Prostate gland (tissue), 2 donors: ENCODE measurements at regions not wholly inside any gene's neighbourhood (a gene's known extent, or its start where the extent isn't known, plus 50 kb on each side); places are given as distances from the start of the nearest gene placed in this dataset.

ENCODE experiments used
- DNase-seq: peaks from one replicate; pipeline ENCODE4 v3.0.0-alpha.2; 2019; ENCODE audit warnings: low spot score
- H3K27ac ChIP-seq, 2 donors: fragments of 200-600 bp; sonication (generic); 2 replicates each; pipeline ENCODE4 v1.5.1; 2017 to 2019
- H3K27me3 ChIP-seq: fragments of 200-600 bp; sonication (generic); replicated peaks from 2 replicates; pipeline ENCODE4 v1.5.1; 2019; ENCODE audit not compliant: insufficient read depth
- H3K36me3 ChIP-seq, 2 donors: fragments of 200-600 bp; sonication (generic); 1 replicate in 1 of 2; 2 replicates in 1 of 2; pipeline versions ENCODE4 v1.5.1 to v1.8.1; 2017 to 2019
- H3K4me1 ChIP-seq: fragments of 200-600 bp; sonication (generic); replicated peaks from 2 replicates; pipeline ENCODE4 v1.5.1; 2019
- H3K4me3 ChIP-seq, 2 donors: fragments of 200-600 bp; sonication (generic); 2 replicates each; pipeline ENCODE4 v1.5.1; 2017 to 2019
- H3K9me3 ChIP-seq: fragments of 200-600 bp; sonication (generic); 2 replicates; pipeline ENCODE4 v1.5.1; 2017
- POLR2A ChIP-seq: fragments of 450-650 bp; IDR thresholded peaks from one replicate; pipeline ENCODE4 v1.6.1; 2016; ENCODE audit warnings: antibody characterized with exemption, mild to moderate bottlenecking
- POLR2AphosphoS5 ChIP-seq: sonication (generic); formaldehyde crosslinking; IDR thresholded peaks from one replicate; pipeline ENCODE4 v1.6.1; 2017; ENCODE audit warnings: antibody characterized with exemption
- WGBS: methylation state at CpG from one replicate; pipeline ENCODE4 v1.1.5; 2018; 5-methylcytosine and 5-hydroxymethylcytosine counted together
- intact Hi-C: fragments of 100-400 bp; cut with DNase I; formaldehyde crosslinking; loops from one replicate; pipeline ENCODE4 v1.14.2; 2022
- TF ChIP-seq, protein P1 (sequence below), 4 experiments: fragments of 200-600 bp in 2 of 4; fragments of 450-650 bp in 2 of 4; sonication (generic) in 2 of 4; IDR thresholded peaks; 1 replicate in 3 of 4; 2 replicates in 1 of 4; pipeline ENCODE4 v1.5.1; 2016 to 2019; ENCODE audit warnings: antibody characterized with exemption in 4 of 4, mild to moderate bottlenecking in 2 of 4, moderate library complexity in 2 of 4

DNA sequence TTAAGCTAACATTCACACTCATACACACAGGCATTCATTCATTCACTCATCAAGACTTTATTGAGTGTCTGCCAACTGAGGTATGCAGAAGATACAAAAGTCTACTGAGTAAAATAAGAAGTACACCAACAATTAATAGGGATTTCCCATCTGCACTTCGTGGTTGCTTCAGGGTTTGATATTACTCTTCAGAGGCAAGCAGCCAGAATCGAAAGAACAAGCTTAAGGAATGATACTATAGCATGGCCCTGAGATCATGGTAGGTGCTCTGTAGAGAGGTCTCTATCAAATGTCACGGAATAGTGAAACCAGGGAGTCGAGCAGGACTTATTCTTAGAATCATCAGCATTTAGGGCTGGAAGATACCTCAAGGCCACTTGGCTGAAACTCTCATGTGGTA is 135.4 kb downstream of the NRN1 start:
- no peak overlapping the region for H3K27ac ChIP-seq
- no peak for DNase-seq
- no peaks in the 10 kb centered on the region for H3K36me3 ChIP-seq
- 85% methylated on average over 4 of the region's 4 CpGs for WGBS
- TF ChIP-seq POLR2A (no peak), POLR2AphosphoS5 (no peak)
- TF ChIP-seq, protein P1, sequence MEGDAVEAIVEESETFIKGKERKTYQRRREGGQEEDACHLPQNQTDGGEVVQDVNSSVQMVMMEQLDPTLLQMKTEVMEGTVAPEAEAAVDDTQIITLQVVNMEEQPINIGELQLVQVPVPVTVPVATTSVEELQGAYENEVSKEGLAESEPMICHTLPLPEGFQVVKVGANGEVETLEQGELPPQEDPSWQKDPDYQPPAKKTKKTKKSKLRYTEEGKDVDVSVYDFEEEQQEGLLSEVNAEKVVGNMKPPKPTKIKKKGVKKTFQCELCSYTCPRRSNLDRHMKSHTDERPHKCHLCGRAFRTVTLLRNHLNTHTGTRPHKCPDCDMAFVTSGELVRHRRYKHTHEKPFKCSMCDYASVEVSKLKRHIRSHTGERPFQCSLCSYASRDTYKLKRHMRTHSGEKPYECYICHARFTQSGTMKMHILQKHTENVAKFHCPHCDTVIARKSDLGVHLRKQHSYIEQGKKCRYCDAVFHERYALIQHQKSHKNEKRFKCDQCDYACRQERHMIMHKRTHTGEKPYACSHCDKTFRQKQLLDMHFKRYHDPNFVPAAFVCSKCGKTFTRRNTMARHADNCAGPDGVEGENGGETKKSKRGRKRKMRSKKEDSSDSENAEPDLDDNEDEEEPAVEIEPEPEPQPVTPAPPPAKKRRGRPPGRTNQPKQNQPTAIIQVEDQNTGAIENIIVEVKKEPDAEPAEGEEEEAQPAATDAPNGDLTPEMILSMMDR (IDR thresholded peaks at IDR 0.05): no peak
- intact Hi-C loops: no loop called here
- H3K9me3 ChIP-seq: no peaks in the 10 kb centered on the region
- no peaks in the 10 kb centered on the region for H3K4me1 ChIP-seq
- H3K27me3 ChIP-seq: no peaks in the 10 kb centered on the region
- H3K4me3 ChIP-seq: no peak overlapping the region

DNA sequence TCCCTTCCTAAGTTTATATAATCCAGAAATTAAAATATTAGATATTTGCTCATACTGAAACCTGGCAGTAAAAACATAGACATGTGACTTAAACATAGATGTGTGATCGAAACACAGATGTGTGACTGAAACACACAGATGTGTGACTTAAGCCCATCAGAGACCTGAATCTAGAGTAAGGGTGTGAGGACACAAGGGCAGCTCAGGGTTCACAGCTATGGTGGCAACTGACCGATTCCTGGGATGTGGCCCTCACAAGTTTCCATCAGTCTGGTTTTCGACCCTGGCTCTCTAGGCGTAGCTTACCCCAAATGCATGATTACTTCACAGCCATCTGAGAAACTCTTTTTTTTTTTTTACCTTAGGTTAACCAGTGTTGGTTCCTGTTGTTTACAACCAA is 137.0 kb downstream of the NRN1 start:
- H3K9me3 ChIP-seq: no peaks in the 10 kb centered on the region
- DNase-seq: no peak
- intact Hi-C loops: no loop called here
- 93% methylated on average over 4 of the region's 4 CpGs for WGBS
- H3K27me3 ChIP-seq: no peaks in the 10 kb centered on the region
- no peaks in the 10 kb centered on the region for H3K36me3 ChIP-seq
- no peak overlapping the region for H3K4me3 ChIP-seq
- no peak overlapping the region for H3K27ac ChIP-seq
- no peak for TF ChIP-seq POLR2A
- no peak for TF ChIP-seq POLR2AphosphoS5
- TF ChIP-seq, protein P1 (IDR thresholded peaks at IDR 0.05): no peak
- no peaks in the 10 kb centered on the region for H3K4me1 ChIP-seq

DNA sequence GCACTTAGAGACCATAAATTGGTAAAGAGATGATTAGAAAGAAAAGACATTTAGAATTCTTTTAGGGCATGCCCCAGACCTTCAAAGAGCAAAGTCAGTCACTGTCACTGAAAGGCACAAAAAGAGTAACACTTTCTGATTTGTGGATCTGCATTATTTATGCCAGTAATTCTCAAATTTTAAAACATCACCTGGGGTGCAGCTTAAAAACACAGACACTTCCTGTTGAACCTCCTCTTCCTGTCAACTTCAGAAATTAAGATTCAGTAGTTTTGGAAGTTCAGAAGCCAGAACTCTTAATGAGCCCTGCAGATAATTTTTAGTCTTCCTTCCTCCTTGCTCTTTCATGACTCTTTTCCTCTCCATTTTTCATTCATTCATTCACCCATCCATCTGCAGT is 137.5 kb downstream of the NRN1 start:
- H3K4me1 ChIP-seq: no peaks in the 10 kb centered on the region
- H3K4me3 ChIP-seq: no peak overlapping the region
- intact Hi-C loops: no loop called here
- TF ChIP-seq POLR2AphosphoS5 (no peak), POLR2A (no peak)
- TF ChIP-seq, protein P1 (IDR thresholded peaks at IDR 0.05): no peak
- no peaks in the 10 kb centered on the region for H3K27me3 ChIP-seq
- DNase-seq: no peak
- no peaks in the 10 kb centered on the region for H3K36me3 ChIP-seq
- H3K9me3 ChIP-seq: no peaks in the 10 kb centered on the region
- no peak overlapping the region for H3K27ac ChIP-seq

DNA sequence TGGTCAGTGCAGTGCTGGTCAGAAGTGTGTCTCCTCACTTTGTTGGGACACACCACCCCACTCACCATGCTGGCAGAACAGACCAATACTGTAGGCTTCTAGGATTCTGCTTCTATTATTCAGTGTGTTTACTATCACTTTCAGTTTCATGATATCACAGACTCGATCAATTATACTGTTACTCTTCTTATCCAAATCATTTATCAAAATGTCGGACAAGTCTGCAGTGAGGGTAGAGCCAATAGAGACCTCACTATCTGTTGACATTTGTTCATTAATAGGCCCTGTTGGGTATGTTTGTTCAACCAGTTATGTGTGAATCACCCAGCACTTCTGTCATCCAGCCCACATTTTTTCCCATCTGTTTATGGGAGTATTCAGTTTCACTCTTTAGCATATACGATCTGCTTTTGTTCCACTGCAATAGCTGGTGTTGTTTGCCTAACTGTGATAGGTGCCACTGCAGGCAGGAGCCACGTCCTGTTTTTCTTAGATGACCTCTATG is 140.1 kb downstream of the NRN1 start:
- peak overlapping the region; percentile 11 to 26 for H3K4me3 ChIP-seq
- peak overlapping the region; percentile 15 to 56 for H3K27ac ChIP-seq
- no peaks in the 10 kb centered on the region for H3K4me1 ChIP-seq
- H3K36me3 ChIP-seq: no peaks in the 10 kb centered on the region
- H3K9me3 ChIP-seq: no peaks in the 10 kb centered on the region
- intact Hi-C loops: no loop called here
- WGBS: 11% methylated on average over 4 of the region's 4 CpGs
- peak; percentile 27 for DNase-seq
- no peaks in the 10 kb centered on the region for H3K27me3 ChIP-seq
- no peak for TF ChIP-seq POLR2A
- TF ChIP-seq, protein P1 (IDR thresholded peaks at IDR 0.05): no peak
- peak; percentile 62 for TF ChIP-seq POLR2AphosphoS5

DNA sequence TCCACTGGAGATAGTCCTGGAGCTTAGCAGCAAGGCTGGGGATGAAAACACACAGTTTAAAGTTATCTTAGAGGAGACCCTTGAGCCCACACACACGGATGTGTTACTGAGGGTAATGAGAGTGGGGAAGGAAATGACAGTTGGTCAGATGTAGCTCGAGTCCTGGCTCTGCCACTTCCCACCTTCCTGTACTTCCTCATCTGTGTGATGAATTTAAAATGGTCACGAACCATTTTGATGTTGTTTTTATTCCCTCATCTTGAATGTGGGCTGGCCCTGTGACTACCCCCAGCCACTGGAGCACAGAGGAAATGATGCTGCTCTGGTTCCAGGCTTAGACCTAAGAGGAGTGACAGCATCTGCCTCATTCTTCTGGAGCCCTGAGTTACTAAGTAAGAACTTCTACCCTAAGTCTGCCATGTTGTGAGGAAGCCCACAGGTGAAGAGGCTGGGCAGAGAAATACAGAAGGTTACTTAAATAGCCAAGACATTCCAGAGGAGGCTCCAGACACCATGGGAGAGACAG is 141.2 kb downstream of the NRN1 start:
- no peak for TF ChIP-seq POLR2AphosphoS5
- TF ChIP-seq, protein P1 (IDR thresholded peaks at IDR 0.05): no peak
- no peak for TF ChIP-seq POLR2A
- no peaks in the 10 kb centered on the region for H3K4me1 ChIP-seq
- H3K27me3 ChIP-seq: no peaks in the 10 kb centered on the region
- no peaks in the 10 kb centered on the region for H3K9me3 ChIP-seq
- intact Hi-C loops: no loop called here
- DNase-seq: no peak
- H3K4me3 ChIP-seq: no peak overlapping the region
- no peak overlapping the region for H3K27ac ChIP-seq
- H3K36me3 ChIP-seq: no peaks in the 10 kb centered on the region
- WGBS: 79% methylated on average over 3 of the region's 3 CpGs
